SW 1271 (cell line): ENCODE measurements at regions not wholly inside any gene's neighbourhood (a gene's known extent, or its start where the extent isn't known, plus 50 kb on each side); places are given as distances from the start of the nearest gene placed in this dataset.

Experiments used
- DNase-seq, 2 experiments: peaks; one replicate each; lab custom pipeline; 2025; lab: John Stamatoyannopoulos, UW

DNA sequence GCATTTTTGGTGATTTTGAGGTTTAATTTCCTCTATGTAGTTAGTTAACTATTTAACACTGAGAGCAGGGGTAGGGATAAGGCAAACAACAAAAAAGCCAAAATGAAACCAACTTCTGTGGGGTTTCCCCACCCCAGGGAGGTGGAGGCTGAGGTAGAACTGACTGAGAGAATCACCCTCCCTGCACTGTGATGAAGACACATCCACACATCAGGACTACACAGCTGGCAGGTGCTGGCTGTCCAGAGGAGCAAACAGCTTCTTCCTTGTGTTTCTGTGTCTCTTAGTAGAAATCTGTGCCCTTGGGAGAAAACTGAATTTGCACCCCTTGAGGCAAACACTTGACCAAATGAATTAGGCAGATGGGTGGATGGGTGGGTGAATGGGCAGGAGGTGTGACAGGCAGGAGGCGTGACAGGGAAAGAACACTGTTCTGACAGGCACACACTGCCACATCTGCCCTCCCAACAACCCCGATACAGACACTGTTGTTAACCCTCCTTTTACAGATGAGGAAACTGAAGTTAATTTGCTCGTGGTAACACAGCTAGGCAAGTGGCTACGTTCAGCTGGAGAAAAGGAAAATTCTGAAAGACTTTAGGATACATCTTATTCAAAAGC is 62.9 kb upstream of the AMZ2 start:
- DNase-seq = no peak

DNA sequence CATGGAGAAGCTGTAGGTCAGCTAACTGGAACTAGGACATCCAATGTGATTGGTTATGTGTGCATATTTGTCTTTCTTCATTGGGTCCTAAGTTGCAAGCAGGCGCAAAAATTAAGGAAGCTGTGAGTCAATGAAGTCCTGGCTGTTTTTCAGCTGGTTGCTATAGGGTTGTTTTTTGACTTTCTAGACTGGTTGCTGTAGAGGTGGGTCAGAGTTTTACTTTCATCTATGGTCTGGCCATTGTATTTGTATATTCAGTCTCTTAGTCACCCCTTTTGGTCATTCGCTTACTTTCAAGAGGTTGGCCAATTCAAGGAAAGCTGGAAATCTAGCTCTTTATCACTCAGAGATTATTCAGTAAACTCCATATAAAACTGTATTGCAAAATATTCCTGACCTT is 62.0 kb upstream of the AMZ2 start:
- DNase-seq = no peak

DNA sequence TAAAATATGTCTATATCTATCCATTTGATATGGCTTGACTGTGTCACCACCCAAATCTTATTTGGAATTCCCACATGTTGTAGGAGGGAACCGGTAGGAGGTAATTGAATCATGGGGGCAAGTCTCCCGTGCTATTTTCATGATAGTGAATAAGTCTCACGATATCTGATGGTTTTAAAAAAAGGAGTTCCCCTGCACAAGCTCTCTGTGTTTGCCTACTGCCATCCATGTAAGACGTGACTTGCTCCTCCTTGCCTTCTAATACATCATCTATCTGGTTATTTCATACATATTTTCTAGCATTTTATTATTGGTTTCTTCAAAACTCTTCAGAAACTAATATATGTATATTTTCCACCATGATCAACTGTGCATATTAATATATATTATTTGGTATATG is 57.3 kb upstream of the AMZ2 start:
- no peak for DNase-seq

DNA sequence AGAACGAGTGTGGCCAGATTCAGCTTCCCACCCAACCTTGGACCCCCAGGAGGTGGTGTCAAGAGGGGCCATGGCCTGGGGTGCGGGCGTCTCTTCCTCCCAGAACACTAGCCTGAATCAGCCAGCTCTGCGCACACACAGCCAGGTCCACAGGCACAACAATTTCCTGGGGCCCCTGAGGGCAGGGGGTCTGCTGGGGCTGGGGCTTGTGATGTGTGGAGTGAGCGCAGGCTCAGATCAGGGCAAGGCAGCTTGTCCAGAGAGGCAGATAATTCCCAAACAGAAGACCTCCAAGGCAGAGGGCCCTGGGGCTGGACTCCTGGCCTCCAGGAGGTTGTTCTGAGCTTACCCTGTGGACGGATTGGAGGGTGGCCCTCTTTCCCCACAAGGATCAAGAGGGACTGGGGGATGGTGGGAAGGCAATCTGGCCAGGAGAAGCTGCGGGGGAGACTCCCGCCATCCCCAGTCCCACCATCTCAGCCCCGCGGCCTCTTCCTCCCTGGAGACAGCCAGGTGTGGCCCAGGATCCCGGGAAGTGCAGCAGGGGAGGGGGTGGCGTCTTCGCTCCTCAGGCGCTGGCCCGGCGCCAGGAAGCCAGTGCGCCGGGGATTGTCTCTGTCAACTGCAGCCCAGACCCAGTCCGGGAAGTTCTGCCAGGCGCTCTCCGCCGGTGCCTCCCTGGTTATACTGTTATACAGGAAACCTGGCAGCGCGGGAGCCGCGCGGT is 52.0 kb upstream of the AMZ2 start:
- DNase-seq = no peak

DNA sequence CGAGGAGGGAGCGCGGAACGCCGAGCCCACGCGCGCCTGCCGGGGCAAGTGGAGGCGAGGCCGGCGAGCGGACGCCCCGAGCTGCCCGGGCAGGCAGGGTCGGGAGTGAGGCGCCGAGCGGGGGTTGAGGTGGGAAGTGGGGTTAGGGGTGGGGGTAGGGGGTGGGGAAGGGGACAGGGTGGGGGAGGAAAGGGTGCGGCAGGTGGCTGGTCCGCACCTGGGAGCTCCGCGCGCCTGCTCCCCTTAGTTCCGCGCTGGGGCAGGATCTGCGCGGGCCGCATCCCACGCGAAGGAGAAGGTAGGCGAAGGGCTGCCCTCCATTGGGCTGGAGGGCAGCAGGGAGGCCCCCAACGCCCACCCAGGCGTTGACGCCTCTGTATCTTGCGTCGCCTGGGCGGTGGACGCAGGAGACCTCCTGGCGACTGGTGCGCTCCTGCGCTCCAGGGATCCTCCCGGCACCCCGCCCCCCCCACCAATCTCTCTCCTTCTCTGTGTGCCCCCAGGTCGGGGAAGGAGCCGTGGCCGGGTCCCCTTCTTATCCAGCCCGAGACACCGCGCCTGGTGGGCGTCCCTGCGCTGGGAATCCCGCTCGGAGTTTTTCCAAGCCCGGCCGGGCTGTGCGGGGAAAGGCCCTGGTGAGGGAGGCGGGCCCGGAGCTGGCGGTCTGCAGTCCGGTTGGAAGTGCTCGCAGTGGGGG is 51.3 kb upstream of the AMZ2 start:
- no peak for DNase-seq

DNA sequence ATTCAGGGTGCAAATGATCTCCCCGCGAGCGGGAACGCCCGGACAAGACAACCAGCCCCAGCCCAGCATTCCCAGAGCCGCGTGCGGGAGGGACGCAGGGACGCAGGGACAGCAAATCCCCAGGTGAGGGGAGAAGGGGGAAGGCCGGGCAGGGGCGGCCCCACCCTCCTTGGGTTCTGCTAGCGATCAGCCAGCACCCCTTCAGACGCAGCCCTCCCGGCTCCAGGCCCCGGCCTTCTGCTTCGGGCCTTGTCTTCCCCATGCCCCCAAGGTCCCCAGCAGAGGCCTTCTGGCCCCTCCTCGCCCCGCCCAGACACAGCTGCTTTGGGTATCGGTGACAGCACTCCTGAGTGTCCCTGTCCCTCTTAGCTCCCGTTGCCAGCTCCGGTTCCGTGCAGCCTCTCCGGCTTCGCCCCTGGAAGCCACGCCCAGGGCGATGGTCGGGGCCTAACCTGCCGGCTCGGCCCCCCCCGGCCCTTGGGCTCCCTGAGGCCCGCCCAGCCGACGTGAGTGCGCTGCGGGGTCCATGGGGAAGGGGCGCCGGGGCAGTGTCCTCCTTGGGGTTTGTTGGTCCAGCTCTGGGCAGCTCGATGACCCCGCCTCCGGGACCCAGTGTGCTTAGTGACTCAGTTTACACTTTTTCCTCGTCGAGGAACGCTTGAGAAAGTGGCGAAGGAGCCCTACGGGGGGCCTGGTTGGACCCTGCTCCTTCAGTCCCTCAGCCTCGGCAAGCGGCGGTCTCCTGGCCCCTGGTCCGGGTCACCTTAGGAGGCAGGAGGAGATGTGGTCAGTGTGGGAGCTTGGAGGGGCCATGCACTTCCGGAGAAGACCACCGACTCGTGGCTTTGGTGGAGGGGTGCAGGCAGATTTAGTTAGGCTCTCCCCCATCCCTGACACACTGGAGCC is 50.5 kb upstream of the AMZ2 start:
- DNase-seq = no peak

DNA sequence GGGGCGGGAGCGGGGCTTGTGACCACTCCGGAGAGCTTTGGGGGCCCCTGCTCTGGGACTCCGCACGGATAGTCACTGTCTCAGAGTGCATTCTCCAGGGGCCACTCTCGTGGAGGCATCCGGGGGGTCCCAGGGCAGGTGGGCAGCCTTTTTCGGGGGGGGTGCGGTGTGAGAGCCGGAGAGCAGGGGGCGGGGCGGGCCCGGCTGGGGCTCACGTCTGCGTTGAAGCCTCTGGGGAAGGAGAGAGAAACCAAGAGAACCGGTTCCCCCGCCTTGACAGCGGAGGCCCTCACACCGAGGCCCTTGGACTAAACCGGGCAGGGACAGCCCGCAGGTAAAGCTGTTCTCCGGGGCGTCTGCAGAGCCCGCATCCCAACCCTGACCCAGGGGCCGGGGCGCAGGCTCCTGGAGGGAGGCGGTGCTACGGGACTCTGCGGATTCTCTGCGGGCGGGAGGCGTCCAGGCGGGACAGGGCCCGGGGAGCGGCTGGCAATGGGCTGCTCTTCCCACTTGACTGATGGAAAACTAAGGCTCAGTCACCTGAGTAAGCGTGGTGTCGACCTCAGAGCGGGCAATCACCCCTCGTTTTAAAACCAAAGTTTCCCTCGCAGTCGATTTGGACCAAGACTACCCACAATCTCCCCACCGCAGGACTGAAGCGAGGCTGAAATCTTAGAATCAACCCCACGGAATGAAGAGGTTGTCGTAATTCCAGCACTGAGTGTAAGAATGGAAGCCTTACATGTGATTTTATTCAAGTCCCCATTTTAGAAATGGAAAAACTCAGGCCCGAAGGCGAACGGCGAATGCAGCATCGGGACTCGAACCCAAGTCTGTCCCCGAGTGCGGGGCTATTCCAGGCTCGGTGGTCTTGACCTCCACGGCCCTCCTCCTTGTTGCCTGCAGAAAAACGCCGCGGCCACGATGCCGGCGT is 49.6 kb upstream of the AMZ2 start:
- no peak for DNase-seq
